Prostate gland (tissue), 2 donors: ENCODE measurements at regions not wholly inside any gene's neighbourhood (a gene's known extent, or its start where the extent isn't known, plus 50 kb on each side); places are given as distances from the start of the nearest gene placed in this dataset.

Experiments
- DNase-seq: peaks from one replicate; pipeline ENCODE4 v3.0.0-alpha.2; 2019; ENCODE audit warnings: low spot score
- H3K27ac ChIP-seq, 2 donors: fragments of 200-600 bp; sonication (generic); 2 replicates each; pipeline ENCODE4 v1.5.1; 2017 to 2019
- H3K27me3 ChIP-seq: fragments of 200-600 bp; sonication (generic); replicated peaks from 2 replicates; pipeline ENCODE4 v1.5.1; 2019; ENCODE audit not compliant: insufficient read depth
- H3K36me3 ChIP-seq, 2 donors: fragments of 200-600 bp; sonication (generic); 1 replicate in 1 of 2; 2 replicates in 1 of 2; pipeline versions ENCODE4 v1.5.1 to v1.8.1; 2017 to 2019
- H3K4me1 ChIP-seq: fragments of 200-600 bp; sonication (generic); replicated peaks from 2 replicates; pipeline ENCODE4 v1.5.1; 2019
- H3K4me3 ChIP-seq, 2 donors: fragments of 200-600 bp; sonication (generic); 2 replicates each; pipeline ENCODE4 v1.5.1; 2017 to 2019
- H3K9me3 ChIP-seq: fragments of 200-600 bp; sonication (generic); 2 replicates; pipeline ENCODE4 v1.5.1; 2017
- POLR2A ChIP-seq: fragments of 450-650 bp; IDR thresholded peaks from one replicate; pipeline ENCODE4 v1.6.1; 2016; ENCODE audit warnings: antibody characterized with exemption, mild to moderate bottlenecking
- POLR2AphosphoS5 ChIP-seq: sonication (generic); formaldehyde crosslinking; IDR thresholded peaks from one replicate; pipeline ENCODE4 v1.6.1; 2017; ENCODE audit warnings: antibody characterized with exemption
- WGBS: methylation state at CpG from one replicate; pipeline ENCODE4 v1.1.5; 2018; 5-methylcytosine and 5-hydroxymethylcytosine counted together
- intact Hi-C: fragments of 100-400 bp; cut with DNase I; formaldehyde crosslinking; loops from one replicate; pipeline ENCODE4 v1.14.2; 2022
- TF ChIP-seq, protein P1 (sequence below), 4 experiments: fragments of 200-600 bp in 2 of 4; fragments of 450-650 bp in 2 of 4; sonication (generic) in 2 of 4; IDR thresholded peaks; 1 replicate in 3 of 4; 2 replicates in 1 of 4; pipeline ENCODE4 v1.5.1; 2016 to 2019; ENCODE audit warnings: antibody characterized with exemption in 4 of 4, mild to moderate bottlenecking in 2 of 4, moderate library complexity in 2 of 4

DNA sequence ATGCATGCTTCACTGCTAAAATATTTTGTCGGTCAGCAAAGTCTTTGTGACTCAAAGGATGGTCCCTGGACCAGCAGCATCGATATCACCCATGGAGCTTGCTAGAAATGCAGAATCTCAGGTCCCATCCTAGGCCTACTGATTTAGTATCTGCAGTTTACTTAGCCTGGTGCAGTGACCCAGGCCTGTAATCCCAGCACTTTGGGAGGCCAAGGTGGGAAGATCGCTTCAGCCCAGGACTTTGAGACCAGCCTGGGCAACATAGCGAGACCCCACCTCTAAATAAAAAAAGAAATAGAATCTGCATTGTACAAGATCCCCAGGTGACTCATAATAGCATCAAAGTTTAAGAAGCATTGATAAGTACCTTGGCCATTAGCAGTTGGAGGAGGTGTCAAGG lies 248.7 kb downstream of the CD83 start:
- 93% methylated on average over 4 of the region's 4 CpGs for WGBS
- intact Hi-C loops: no loop called here
- TF ChIP-seq, protein P1, sequence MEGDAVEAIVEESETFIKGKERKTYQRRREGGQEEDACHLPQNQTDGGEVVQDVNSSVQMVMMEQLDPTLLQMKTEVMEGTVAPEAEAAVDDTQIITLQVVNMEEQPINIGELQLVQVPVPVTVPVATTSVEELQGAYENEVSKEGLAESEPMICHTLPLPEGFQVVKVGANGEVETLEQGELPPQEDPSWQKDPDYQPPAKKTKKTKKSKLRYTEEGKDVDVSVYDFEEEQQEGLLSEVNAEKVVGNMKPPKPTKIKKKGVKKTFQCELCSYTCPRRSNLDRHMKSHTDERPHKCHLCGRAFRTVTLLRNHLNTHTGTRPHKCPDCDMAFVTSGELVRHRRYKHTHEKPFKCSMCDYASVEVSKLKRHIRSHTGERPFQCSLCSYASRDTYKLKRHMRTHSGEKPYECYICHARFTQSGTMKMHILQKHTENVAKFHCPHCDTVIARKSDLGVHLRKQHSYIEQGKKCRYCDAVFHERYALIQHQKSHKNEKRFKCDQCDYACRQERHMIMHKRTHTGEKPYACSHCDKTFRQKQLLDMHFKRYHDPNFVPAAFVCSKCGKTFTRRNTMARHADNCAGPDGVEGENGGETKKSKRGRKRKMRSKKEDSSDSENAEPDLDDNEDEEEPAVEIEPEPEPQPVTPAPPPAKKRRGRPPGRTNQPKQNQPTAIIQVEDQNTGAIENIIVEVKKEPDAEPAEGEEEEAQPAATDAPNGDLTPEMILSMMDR (IDR thresholded peaks at IDR 0.05): no peak
- TF ChIP-seq POLR2A: no peak
- no peak for TF ChIP-seq POLR2AphosphoS5
- no peaks in the 10 kb centered on the region for H3K36me3 ChIP-seq
- no peaks in the 10 kb centered on the region for H3K9me3 ChIP-seq
- no peak overlapping the region for H3K27ac ChIP-seq
- H3K4me1 ChIP-seq: no peaks in the 10 kb centered on the region
- no peaks in the 10 kb centered on the region for H3K27me3 ChIP-seq
- no peak overlapping the region for H3K4me3 ChIP-seq
- no peak for DNase-seq

DNA sequence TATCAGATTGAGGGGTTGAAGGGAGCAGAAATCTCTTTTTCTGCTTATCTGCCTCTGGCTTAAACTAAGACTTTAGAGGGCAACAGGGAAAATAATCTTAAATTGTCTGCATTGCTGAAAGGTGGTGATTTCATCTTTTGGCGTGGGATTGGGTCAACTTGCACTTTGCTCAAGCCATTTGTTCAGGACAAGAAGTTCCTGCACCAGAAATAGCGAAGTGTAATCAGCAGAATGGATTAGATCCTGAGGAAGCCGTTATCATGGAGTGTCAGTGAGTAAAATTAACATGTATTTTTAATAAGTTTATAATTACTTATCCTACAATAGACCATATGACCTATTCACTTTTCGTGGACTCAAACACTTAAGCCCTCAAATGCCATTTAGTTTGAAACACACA lies 249.3 kb downstream of the CD83 start:
- H3K4me1 ChIP-seq: no peaks in the 10 kb centered on the region
- 74% methylated on average over 4 of the region's 4 CpGs for WGBS
- no peak for DNase-seq
- TF ChIP-seq POLR2A: no peak
- TF ChIP-seq POLR2AphosphoS5: no peak
- TF ChIP-seq, protein P1 (IDR thresholded peaks at IDR 0.05): no peak
- H3K36me3 ChIP-seq: no peaks in the 10 kb centered on the region
- H3K27ac ChIP-seq: no peak overlapping the region
- no peaks in the 10 kb centered on the region for H3K27me3 ChIP-seq
- no peak overlapping the region for H3K4me3 ChIP-seq
- intact Hi-C loops: no loop called here
- no peaks in the 10 kb centered on the region for H3K9me3 ChIP-seq

DNA sequence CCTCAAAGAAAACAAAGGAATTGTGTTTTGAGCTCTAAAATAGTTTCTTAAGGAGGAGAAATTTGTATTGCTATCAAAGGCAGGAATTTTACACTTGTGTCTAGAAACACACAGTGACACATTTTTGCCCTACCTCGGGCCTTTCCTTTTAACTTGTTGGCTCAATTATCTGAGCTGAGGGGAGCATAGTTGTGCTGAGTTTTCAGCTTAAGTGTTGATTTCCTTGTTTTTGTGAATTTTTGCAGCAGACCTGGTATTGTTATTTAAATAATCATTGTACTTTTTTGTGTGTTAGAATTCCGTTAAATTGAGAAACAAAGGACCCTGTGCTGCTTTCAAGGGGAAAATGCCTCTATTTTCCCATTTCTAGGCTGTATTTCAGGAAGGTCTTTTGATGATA lies 249.7 kb downstream of the CD83 start:
- Histone ChIP-seq H3K27me3 (no peaks in the 10 kb centered on the region), H3K4me1 (no peaks in the 10 kb centered on the region), H3K27ac (no peak overlapping the region), H3K4me3 (no peak overlapping the region), H3K36me3 (no peaks in the 10 kb centered on the region), H3K9me3 (no peaks in the 10 kb centered on the region)
- WGBS: 79% methylated on average over 2 of the region's 2 CpGs
- no peak for DNase-seq
- intact Hi-C loops: no loop called here
- no peak for TF ChIP-seq POLR2A
- TF ChIP-seq, protein P1 (IDR thresholded peaks at IDR 0.05): no peak
- no peak for TF ChIP-seq POLR2AphosphoS5

DNA sequence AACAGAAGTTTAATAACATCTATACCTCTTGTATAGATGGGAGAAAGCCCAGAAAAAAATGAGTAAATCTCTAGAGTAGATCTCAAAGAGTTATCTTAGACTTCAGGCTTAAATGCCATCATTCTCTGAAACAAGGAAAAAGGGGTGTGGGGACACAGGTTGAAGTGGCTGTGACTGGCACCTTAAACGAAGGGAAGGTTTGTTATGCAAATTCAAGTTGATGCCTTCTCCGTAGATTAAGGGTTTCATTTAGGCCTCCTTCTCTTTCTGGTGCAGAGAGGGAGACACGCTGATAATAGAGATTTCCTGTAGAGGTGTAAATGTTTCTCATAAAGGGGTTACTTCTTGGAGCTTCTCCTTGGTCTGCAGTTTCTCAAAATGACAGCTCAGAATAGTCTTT lies 252.1 kb downstream of the CD83 start:
- Histone ChIP-seq H3K9me3 (no peaks in the 10 kb centered on the region), H3K4me1 (no peaks in the 10 kb centered on the region), H3K36me3 (no peaks in the 10 kb centered on the region), H3K27me3 (no peaks in the 10 kb centered on the region), H3K27ac (no peak overlapping the region), H3K4me3 (no peak overlapping the region)
- intact Hi-C loops: no loop called here
- TF ChIP-seq POLR2A (no peak), POLR2AphosphoS5 (no peak)
- TF ChIP-seq, protein P1 (IDR thresholded peaks at IDR 0.05): no peak
- no peak for DNase-seq
- 93% methylated on average over 3 of the region's 3 CpGs for WGBS

DNA sequence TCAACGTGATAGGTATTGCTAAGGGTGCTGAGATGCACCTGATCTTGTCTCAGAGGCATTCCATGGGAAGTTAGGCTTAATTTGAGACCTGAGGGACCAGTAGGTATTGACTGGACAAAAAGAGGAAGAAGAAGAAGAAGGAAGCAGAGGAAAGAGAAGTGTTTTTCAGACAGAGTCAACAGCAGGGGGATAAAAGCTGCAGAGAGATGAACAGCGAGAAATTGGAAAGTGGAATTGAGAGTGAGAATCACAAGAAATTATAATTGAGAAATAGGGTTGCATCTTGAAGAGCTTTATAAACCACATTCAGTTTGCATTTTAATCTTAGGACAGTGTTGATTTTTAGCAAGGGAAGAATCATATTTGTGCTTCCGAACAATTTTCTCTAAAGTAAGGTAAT lies 254.0 kb downstream of the CD83 start:
- H3K9me3 ChIP-seq: no peaks in the 10 kb centered on the region
- no peaks in the 10 kb centered on the region for H3K36me3 ChIP-seq
- intact Hi-C loops: no loop called here
- TF ChIP-seq, protein P1 (IDR thresholded peaks at IDR 0.05): no peak
- TF ChIP-seq POLR2A (no peak), POLR2AphosphoS5 (no peak)
- DNase-seq: no peak
- no peak overlapping the region for H3K27ac ChIP-seq
- no peaks in the 10 kb centered on the region for H3K4me1 ChIP-seq
- WGBS: 88% methylated on average over 3 of the region's 3 CpGs
- H3K27me3 ChIP-seq: no peaks in the 10 kb centered on the region
- H3K4me3 ChIP-seq: no peak overlapping the region
